ENCODE measurements at regions not wholly inside any gene's neighbourhood (a gene's known extent, or its start where the extent isn't known, plus 50 kb on each side); places are given as distances from the start of the nearest gene placed in this dataset.

DNA sequence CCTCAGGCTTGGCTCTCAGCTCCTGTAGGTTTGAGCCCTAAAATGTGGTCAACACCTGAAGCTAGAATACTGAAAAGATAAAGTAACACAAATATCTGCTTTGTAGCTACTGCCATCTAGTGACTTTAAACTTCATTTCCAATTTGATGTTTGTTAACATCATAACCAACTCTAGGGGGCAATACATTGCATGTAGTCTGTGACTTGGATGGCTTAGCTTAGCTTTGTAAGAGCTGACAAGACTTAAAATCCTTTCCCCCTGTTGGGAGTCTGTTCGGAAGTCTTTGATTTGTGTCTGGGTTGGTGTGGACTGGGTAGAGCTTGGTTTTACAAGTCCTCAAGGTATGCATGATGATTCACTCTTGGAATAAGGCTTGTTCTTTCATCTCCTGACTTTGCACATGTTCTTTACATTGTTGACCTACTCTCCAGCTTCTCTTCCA, 51.7 kb downstream of the SCN11A start:
- DNase-seq: no peak

DNA sequence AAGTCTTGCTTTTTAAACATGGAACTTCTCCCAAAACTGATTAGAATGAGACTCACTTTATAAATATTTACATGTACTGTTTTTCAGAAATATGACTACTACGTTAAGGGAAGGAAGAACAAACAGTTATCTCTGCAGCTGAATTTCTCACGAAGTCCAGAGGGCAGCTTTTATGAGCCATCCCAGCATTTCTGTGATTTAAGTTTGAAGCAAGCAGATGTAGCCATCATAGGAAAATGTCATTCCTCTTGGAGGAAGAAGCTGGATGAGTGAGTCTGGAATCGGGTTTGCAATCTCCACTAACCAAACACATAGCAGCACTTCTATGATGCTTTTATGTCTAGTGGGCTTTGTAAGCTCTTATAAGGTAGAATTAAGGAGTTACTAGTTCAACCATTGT, 53.7 kb downstream of the SCN11A start:
- no peak for DNase-seq

DNA sequence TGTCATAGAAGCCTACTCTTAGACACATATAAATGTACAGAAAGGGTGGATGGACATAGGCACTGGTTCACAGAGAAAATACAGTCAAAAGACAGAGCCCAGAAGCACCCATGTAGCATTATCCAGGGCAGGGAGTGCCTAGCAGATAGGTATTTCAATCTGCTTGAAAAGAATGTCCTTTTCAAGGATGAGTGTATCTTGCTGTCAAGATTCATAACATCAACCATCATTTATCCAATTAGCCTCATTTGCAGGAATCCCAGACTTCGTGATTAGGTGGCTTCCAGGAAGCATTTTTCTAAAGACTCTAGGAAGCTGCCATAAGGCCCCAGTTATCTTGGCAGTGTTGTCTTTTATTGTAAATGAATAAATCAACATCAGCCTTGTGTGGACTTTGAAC, 55.6 kb downstream of the SCN11A start:
- no peak for DNase-seq

DNA sequence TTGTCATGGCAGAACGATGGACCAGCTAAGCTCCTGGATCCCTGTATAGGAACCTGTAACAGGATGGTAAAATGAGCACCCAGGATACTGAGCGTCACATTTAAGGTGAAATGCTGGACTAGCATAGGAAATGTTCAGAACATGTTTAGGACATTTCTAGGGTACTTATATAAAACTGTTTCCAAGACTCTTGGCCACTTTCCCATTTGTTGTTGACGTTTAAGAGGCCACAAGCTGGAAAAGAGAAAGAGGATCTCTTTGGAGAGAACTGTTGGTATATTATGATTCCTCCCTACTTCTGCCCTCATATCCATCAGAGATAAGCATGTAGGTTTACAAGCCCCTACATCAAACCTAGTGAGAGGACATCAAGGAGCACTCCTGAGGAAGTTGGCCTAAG, 57.5 kb downstream of the SCN11A start:
- no peak for DNase-seq

DNA sequence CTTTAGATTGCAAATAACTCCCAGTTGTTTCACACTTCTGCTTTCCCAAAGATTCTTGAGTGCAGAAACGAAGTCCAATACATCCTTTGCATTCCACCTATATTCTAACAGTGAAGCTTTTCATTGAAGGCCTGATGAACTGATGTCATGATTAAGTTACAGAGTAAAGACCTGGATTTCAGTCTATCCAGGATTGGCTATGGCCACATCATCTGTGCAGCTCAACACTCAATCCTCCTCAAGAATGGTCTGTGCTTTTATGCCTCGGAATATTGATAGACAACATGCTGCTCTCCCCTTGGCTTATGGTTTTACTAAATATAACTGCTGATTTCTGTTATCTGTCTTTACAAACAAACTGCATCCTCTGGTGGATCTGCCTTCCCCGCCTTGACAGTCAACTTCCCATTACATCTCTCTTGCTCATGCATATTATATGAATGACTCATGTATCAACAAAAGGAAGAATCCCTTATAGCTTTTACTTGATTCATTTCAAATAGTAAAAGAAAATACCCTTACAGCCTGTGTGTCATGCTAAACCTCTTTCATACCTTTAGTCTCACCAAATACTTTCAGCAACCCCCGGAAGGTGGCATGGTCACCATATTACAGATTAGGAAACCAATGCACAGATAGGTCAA, 59.5 kb downstream of the SCN11A start:
- no peak for DNase-seq

DNA sequence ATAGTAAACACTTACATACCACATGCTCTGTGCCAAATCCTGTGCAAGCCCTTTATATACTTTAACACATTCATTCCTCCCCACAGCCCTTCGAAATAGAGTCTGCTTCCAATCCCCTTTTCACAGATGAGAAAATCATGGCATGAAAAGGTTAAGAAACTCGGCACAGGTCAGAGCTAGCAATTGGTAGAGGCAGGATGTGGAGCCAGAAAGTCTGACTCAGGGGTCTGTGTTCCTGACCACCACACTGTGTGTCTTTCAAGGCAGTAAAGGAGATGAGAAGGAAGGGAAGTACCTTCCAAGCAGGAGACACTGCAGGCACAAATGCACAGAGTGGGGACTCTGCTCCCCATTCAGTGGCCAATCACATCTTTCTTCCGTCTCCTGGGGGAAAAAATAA, 61.1 kb downstream of the SCN11A start:
- no peak for DNase-seq

DNA sequence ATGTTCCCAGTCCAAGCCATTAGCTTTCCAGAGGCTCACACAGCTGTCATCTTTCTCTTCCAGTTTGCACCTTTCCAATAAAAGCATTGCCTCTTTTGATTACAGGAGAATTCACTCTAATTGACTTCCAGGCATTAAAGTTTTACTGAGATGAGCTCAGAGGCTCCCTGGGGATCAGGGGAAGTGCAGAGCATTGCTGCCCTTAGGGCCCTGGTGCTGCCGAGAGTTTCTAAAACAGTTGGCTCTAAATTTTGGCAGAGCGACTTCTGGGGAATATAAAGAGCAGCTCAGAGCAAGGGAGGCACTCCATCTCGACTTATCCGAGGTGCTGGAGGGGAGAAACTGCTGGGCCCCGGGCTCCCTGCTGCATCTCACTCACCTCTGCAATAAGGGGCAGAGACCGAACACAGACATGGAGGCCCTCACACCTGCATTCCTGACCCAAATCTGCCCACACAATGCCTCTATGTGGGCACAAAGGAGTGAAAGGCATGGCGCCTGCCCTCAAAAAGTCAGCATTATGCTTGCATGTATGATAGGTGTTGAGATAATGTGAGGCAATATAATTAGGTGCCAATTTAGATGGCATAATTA, 61.7 kb downstream of the SCN11A start:
- DNase-seq: no peak

DNA sequence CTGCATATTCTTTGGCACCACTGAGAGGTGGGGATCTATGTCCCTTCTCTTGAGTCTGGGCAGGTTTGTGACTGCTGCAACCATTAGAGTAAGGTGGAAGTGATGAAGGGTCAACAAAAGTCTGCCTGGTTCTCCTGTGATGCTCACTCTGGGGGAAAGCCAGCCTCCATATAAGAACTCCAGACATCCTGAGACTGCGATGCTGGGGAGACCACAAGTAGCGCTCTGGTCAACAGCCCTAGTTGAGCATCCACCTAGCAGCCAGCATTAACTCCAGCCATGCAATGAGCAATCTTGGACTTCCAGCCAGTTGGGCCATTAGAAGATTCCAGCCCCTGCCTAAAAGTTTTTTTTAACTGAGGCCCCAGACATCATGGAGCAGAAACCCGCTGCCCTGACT, 62.8 kb downstream of the SCN11A start:
- DNase-seq: no peak

DNA sequence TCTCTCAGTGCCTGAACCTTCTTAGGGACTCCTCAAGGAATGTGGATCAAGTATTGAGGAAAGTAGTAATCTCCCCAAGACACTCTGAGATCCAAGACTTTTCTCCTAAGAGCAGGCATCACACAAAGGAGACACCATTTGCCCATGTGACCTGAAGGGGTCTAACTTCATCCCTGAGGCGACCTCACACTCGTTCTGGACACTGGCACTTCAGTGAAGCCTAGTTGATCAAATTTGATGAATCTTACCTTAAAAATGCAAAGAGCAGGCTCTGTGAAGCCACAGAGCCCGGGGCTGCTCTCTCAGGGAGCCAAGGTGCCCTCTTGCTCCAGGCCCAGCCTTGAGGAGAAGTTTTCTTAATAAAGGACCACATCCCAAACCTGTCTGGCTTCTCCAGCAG, 64.3 kb downstream of the SCN11A start:
- no peak for DNase-seq

DNA sequence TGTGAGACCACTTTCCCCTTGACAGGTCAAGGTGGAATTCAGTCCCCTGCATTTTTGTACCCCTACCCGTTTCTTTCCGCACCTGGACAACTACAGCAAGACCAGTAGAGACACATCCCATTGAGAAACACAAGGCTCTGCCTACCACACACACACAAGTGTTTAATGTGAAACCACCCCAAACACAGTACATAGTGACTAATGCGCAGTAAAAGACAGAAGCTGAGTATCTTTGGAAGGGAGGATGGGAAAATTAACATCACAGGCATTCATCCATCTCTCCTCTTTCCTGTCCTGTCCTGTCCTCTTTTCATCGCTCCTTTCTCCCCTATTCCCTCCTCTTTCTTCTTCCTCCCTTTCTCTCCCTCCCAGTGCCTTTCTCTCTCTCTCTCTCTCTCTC, 64.8 kb downstream of the SCN11A start:
- DNase-seq: no peak

DNA sequence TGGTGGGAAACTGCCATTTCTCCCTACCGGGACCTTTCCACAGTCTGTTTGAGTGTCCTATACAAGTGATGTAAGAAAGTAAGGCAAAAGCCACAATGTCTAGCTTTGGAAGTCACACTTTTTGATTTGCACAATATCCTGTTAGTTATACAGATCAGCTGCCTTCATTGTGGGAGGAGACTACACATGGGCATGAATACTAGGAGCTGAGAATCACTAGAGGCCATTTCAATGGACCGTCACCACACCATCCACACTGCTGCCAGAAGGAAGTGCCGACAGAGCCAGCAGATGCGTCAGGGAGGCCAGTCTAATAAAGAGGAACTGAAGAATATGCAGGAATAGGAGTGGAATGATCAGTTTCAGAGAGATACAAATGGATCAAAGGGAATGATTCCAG, 65.8 kb downstream of the SCN11A start:
- DNase-seq: no peak

DNA sequence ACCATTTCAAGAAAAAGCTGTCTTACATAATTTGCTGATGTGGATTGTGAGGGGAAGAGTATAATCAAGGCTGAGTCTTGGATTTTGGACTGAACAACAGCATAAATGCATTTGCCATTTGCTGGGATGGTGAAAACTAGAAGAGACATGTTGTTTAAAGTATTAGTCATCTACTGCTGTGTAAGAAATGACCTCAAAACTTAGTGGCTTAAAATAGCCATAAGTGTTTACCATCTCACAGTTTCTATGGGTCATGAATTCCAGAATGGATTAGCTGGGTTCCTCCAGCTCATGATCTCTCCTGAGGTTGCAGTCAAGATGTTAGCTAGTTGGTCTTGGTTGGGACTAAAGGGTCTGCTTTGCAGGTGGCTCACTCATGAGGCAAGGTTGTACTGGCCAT, 66.2 kb downstream of the SCN11A start:
- DNase-seq: no peak

DNA sequence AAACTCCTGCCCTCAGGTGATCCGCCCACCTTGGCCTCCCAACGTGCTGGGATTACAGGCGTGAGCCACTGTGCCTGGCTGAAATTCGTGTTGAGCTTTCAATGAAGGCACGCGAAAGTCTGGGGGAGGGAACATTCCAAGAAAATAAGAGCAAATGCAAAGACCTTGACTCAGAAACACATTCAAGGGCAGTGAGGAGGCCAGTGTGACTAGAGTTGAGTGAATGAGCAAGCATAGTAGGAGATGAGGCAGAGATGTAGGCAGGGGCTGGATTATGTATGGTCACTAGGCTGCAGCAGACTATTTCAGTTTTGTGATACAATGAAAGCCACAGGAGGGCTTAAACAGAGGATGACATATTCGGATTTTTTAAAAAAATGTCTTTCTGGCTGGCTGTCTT, 67.0 kb downstream of the SCN11A start:
- no peak for DNase-seq

DNA sequence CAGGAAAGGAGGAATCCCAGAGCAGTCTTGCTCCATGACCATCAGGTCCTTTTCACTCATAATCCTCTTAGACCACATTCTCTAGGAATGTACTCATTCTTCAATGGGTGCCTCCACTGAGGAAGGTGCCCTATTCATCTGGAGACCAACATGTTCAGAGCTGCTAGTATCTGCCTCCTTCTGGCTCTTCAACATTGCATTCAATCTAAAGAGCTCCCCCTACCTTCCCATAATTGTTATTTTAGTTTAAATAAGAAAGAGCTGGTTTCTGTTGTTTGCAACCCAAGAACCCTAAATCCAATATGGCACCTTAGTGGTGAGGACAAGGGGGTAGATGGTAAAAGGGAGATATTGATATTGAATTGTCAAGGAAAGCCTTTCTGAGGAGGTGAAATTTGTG, 67.6 kb downstream of the SCN11A start:
- DNase-seq: no peak

DNA sequence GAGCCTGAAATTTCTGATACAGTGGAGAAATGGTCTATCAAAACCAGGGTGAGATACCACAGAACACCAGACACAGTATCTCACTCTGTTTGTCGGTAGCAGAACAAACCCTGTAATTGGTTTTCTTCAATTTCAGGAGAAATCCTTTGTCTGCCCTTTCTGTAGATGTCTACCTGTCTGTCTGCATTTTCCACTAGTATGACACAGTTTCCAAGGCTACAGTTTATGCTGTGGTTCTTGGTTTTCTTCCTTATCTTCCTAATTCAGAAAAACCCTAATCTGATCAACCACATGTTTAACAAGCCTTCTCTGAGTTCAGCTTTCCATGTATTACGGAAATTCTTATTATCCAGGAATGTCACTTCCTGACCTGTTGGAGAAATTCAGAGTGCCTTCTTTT, 70.8 kb downstream of the SCN11A start:
- no peak for DNase-seq

DNA sequence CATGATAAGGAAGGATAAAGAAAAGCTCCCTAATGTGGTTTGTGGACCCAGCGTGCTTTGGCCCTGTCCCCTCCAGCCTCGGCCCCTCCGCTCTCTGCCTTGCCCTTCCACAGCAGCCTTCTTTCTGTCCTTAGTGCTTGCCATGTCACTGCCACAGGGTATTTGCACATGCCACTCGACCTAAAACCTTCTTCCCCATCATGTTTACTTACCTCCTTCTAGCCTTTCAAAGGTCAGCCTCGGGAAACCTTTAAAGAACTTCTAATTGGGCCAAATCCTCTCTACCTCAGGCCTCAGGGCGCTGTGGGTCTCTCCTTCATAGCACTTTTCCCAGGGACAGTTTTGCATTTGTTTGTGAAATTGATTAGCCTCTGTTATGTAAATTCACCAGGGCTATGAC, 73.0 kb downstream of the SCN11A start:
- DNase-seq: no peak

DNA sequence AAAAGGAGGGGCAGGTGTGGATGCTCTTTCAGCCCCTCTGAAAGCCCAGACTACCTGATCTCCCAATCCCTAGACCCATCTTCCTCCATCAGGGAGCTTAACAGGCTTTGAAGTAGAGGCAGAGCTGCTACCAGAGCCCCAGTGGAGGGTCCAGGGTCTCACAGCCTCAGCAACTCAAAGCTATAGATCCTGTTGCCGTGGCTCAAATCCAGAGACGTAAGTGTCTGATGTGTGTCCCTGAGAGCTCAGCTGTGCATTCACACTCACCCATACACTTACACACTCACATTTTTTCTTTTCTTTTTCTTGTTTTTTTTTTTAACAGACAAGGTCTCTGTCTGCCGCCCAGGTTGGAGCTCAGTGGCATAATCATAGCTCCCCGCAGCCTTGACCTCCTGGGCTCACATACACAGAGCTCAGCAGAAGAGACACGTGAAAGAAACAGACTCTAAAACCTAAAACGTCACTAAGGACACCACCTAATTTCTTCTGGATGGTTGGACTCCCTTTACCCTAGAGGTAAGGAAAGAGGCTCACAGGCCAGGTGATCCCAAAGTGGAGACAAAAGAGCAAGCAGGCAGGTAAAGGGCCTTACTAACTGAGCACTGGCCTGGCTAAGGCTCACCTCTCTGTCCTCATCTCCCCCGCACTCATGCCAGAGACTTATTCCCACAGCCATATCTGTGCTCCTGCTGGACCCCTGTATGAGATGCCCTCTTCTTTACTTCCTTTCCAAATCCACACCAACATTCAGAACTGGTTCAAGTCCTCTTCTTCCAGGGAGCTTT, 80.7 kb downstream of the SCN11A start:
- no peak for DNase-seq

DNA sequence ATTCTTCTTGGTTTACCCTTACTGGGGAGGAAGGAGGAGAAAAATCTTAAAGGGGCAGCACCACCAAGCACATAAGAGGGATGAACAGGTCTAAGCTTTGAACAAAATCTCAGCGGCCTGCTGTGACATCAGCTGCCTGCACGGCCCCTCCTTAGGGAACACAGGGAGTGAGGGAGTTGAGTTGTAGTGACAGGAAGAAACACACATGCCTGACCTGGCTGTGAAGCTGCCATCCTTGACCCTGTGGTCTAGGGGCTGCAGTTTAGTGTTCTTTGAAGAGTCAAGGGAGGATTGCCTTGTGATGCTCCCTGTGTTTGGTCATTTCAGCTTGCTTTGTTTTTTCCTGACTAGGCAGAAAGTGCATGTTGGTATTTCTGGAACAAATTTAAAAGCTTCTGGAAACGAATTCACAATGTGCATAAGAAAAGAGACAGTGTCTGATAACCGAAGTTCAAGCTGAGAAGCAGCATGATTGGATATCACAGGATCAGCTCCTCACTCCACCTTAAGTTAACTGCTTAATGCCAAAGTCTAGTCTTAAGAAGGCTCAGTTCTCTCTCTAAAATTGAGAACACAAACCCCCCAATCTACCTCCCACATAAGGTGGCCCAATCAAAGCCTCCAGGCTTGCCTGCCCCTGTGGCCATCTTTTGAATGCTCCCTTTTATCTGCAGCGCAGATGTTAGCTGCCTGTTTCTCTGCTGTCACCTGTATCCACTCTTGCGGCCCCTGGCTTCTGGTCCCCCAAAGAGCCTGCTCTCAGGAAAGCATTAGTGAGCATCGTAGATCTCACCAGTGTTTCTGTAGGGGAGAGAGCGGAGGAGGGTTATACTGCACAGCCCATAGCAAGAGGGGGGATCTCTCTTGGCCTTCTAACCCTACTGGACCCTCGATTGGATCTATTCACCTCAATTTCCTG, 82.2 kb downstream of the SCN11A start:
- no peak for DNase-seq

DNA sequence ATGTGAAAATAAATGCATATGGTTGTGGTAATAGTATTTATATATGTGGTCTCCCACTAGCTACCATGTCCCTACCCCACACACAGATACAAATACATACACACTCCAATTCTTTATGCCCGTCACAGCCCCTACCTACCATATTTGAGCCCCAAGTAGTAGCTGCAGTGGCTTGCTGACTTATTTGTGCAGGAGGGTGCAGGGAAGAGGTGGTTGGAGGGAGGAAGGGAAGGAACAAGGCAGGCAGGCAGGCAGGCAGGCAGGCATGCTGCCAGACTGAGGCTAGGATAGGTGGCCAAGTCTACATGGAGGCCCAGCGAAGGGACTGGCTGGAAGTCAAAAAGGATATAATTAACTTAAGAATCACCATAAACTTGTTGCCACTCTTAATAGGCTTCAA, 82.9 kb downstream of the SCN11A start:
- DNase-seq: no peak

DNA sequence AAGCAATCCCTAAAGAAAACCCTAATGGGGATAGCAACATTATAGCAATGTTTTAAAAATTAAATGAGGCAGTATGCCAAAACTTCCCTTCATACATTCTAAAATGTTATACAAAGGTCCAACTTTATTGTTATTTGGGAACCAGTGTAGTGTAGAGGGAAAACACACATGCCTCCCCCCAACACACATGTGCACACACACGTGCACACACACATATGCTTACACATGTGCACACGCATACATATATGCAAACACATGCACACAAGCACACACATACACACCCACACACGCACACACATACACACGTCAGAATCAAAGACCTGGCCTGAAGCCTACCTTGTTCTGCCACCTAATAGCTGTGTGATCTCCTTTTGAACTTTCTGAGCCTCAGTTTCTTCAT, 83.3 kb downstream of the SCN11A start:
- DNase-seq: no peak

DNA sequence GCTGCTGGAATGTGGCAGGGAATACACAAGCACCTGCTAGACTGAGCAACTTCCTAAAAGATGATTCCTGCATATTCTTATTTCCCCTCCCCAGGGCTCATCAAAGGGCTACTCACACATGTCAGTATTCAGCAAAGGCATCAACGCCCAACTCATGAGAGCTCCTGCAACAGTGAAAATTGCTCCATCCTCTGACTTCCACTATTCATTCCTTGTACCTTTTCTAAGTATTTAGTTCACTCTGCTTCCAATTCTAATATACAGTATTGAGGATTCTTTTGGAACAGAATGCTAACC, 84.1 kb downstream of the SCN11A start:
- no peak for DNase-seq

DNA sequence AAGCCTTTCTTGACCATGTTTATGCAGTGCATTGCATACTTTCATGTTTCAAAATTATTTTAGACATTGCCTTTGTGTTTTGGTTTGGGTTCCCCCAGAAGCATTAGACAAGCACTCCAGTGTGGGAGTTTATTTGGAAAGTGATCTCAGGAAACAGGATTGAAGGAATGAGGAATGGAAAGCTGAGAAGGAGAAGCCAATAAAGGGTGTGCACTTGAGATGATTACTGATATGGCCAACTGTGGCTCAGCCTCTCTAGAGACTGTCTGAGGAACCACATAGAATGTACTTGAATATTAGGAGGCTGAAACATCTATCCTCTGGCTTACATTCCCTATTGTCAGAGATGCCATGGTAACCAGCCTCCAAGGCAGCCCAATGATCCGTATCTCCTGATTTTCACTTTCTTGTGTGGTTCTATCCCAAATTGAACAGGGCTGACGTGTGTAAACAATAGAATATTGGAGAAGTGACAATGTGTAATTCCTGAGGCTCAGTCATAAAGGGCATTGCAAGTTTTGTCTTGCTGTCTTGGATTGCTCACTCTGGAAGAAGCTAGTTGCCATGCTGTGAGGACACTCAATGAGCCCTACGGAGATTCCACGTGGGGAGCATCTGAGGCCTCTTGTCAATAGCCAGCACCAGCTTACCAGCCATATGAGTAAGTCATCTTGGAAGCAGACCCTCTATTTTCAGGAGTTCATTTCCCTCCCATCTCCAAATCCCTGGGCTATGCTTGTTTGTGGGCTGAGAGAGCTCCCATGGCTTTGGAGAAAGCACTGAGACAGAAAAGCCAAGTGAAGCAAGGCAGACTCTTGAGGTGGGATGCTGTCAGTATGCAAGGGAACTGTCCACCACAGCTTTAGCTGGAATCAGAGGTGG, 84.7 kb downstream of the SCN11A start:
- no peak for DNase-seq

DNA sequence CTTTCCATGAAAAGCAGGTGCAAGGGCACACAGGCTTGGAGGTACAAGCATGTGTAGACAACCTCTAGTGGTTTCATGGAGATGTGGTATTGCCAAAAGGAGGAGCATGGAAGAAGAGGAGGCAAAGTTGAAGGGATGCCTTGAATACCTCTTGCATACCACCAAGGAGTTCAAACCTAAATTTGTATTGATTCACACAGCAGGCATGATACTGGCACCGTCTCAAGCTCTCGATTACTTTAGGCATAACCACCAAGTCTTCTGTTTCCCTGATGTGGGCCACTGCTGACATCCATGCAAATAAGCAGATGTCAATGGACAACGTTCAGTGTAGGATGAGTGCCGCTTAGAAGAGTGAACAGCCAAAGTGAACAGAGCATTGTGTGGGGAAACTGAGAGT, 87.1 kb downstream of the SCN11A start:
- DNase-seq: no peak

All from stimulated activated CD8-positive, alpha-beta memory T cell treated with anti-CD3 and anti-CD28 coated beads, Interleukin-4, amount 100 ng/mL, for 48 hours (primary cell).